B cell (primary cell): ENCODE measurements at regions not wholly inside any gene's neighbourhood (a gene's known extent, or its start where the extent isn't known, plus 50 kb on each side); places are given as distances from the start of the nearest gene placed in this dataset.
"Not testable (repeated sequence)": the region's sequence is repeated elsewhere in the genome, so short reads cannot be mapped to it uniquely, and the experiment has no call there.

Experiments used
- CTCF ChIP-seq: fragments of 200-600 bp; IDR thresholded peaks from one replicate; pipeline ENCODE4 v1.8.0; 2022; ENCODE audit warnings: antibody characterized with exemption, mild to moderate bottlenecking
- EZH2 ChIP-seq: IDR thresholded peaks from 2 replicates; pipeline ENCODE4 v1.6.1; 2012; ENCODE audit warnings: borderline replicate concordance, low read depth, mild to moderate bottlenecking, moderate library complexity, low read length; ENCODE audit not compliant: insufficient read depth, poor library complexity, severe bottlenecking

- TF ChIP-seq CTCF, EZH2: not testable (repeated sequence)
These were observed 79.2 kb upstream of the CLINT1 start for GRCh38 chr5:157938101-157938500.
